ENCODE measurements at regions not wholly inside any gene's neighbourhood (a gene's known extent, or its start where the extent isn't known, plus 50 kb on each side); places are given as distances from the start of the nearest gene placed in this dataset.

GRCh38 chr3:102183623-102184022 lies 251.2 kb upstream of the ZPLD1 start:
- DNase-seq (ENCODE audit: low spot score) = no peak

GRCh38 chr3:102189541-102189940 lies 245.3 kb upstream of the ZPLD1 start:
- DNase-seq (ENCODE audit: low spot score) = no peak

- DNase-seq (ENCODE audit: low spot score) = no peak
Observed at GRCh38 chr3:102189956-102190723, 244.7 kb upstream of the ZPLD1 start.

- no peak for DNase-seq (ENCODE audit: low spot score)
Observed at GRCh38 chr3:102192575-102192974, 242.2 kb upstream of the ZPLD1 start.

GRCh38 chr3:102193255-102193654 lies 241.6 kb upstream of the ZPLD1 start:
- DNase-seq (ENCODE audit: low spot score) = no peak

- no peak for DNase-seq (ENCODE audit: low spot score)
Observed at GRCh38 chr3:102194001-102194400, 240.8 kb upstream of the ZPLD1 start.

GRCh38 chr3:102194760-102195159 lies 240.1 kb upstream of the ZPLD1 start:
- no peak for DNase-seq (ENCODE audit: low spot score)

GRCh38 chr3:102195198-102195948 lies 239.4 kb upstream of the ZPLD1 start:
- no peak for DNase-seq (ENCODE audit: low spot score)

- no peak for DNase-seq (ENCODE audit: low spot score)
Observed at GRCh38 chr3:102200126-102200525, 234.7 kb upstream of the ZPLD1 start.

- DNase-seq (ENCODE audit: low spot score) = no peak
Observed at GRCh38 chr3:102200560-102200959, 234.3 kb upstream of the ZPLD1 start.

GRCh38 chr3:102205647-102206046 lies 229.2 kb upstream of the ZPLD1 start:
- peak; percentile 36 for DNase-seq (ENCODE audit: low spot score)

- no peak for DNase-seq (ENCODE audit: low spot score)
Observed at GRCh38 chr3:102206511-102207031, 228.2 kb upstream of the ZPLD1 start.

GRCh38 chr3:102207151-102207571 lies 227.7 kb upstream of the ZPLD1 start:
- DNase-seq (ENCODE audit: low spot score) = no peak

- no peak for DNase-seq (ENCODE audit: low spot score)
Observed at GRCh38 chr3:102215166-102215565, 219.6 kb upstream of the ZPLD1 start.

- DNase-seq (ENCODE audit: low spot score) = no peak
Observed at GRCh38 chr3:102223132-102223531, 211.7 kb upstream of the ZPLD1 start.

- no peak for DNase-seq (ENCODE audit: low spot score)
Observed at GRCh38 chr3:102224171-102224570, 210.6 kb upstream of the ZPLD1 start.

GRCh38 chr3:102225005-102225404 lies 209.8 kb upstream of the ZPLD1 start:
- DNase-seq (ENCODE audit: low spot score) = no peak

GRCh38 chr3:102225407-102226132 lies 209.2 kb upstream of the ZPLD1 start:
- DNase-seq (ENCODE audit: low spot score) = peak; percentile 56

GRCh38 chr3:102226463-102226862 lies 208.4 kb upstream of the ZPLD1 start:
- no peak for DNase-seq (ENCODE audit: low spot score)

- DNase-seq (ENCODE audit: low spot score) = peak; percentile 79
Observed at GRCh38 chr3:102229062-102229655, 205.7 kb upstream of the ZPLD1 start.

GRCh38 chr3:102230057-102230456 lies 204.8 kb upstream of the ZPLD1 start:
- DNase-seq (ENCODE audit: low spot score) = no peak

- DNase-seq (ENCODE audit: low spot score) = no peak
Observed at GRCh38 chr3:102233881-102234280, 200.9 kb upstream of the ZPLD1 start.
